ENCODE measurements at regions not wholly inside any gene's neighbourhood (a gene's known extent, or its start where the extent isn't known, plus 50 kb on each side); places are given as distances from the start of the nearest gene placed in this dataset.

- Histone ChIP-seq H3K36me3 (no peaks in the 10 kb centered on the region), H3K27ac (no peak overlapping the region), H3K9me3 (no peaks in the 10 kb centered on the region), H3K27me3 (ENCODE audit: low read depth) (no peaks in the 10 kb centered on the region), H3K4me1 (no peaks in the 10 kb centered on the region), H3K4me3 (no peak overlapping the region)
- intact Hi-C loops (cut with DNase I): no loop called here
- TF ChIP-seq CTCF (IDR thresholded peaks at IDR 0.05): no peak
- ATAC-seq: no peak
- no peak for DNase-seq
These were observed 146.7 kb upstream of the KLF12 start for GRCh38 chr13:74280795-74281490.

DNA sequence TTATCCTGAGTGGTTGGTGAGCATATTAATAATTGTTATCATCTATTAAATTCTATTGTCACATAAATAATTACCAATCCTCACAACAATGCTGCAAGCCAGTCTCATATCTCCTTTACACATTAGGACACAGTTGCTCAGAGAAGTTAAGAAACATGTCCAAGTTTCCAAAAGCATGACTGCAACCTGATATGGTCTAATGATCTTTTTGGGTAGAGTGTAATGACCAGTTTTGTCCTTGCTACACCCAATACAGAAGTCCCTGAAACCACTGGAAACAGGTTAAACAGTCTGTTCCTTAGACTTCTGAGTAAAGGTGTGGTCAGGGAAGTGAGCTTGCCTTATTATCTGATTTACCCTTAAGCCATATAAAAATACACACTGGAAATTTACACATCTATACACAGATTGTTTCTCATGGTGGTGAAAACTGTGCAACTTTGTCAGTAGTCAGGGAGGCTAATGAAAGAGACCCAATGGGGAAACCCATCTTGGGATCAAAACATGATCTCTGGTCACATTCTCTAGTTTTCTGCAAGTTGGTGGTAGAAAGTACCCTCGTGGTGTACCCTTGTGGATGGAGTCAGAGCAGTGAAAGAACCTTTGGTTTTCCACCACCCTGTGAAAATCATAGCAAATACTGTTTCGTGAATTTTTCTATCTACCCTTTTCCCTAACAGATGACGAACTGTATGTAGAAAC is 146.0 kb upstream of the KLF12 start:
- ATAC-seq: no peak
- intact Hi-C loops (cut with DNase I): no loop called here
- TF ChIP-seq CTCF (IDR thresholded peaks at IDR 0.05): no peak
- Histone ChIP-seq H3K9me3 (no peaks in the 10 kb centered on the region), H3K27me3 (ENCODE audit: low read depth) (no peaks in the 10 kb centered on the region), H3K4me3 (no peak overlapping the region), H3K36me3 (no peaks in the 10 kb centered on the region), H3K4me1 (no peaks in the 10 kb centered on the region), H3K27ac (no peak overlapping the region)
- DNase-seq: no peak

GRCh38 chr13:74278901-74279300 is 144.7 kb upstream of the KLF12 start:
- no peaks in the 10 kb centered on the region for H3K9me3 ChIP-seq

DNA sequence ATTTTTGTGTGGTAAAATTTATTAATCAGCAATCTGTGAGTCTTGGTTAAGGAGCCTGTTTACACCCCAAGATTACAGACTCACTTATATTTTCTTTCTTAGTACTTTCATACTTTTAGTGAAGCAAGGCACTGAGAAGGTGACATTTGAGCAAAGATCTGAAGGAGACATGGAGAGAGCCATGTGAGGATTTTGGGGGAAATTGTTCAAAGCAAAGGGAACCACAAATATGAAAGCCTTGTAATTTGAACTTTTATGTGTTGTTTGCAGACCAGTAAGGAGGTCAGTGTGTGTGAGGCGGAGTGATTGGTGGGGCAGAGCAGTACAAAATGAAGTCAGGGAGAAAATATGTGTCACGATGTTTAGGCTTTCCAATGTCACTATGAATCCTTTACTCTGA is 140.7 kb upstream of the KLF12 start:
- H3K9me3 ChIP-seq: peaks cover 7% of the 10 kb centered on the region
- H3K27ac ChIP-seq: no peak overlapping the region
- no peak for DNase-seq
- H3K36me3 ChIP-seq: no peaks in the 10 kb centered on the region
- H3K27me3 ChIP-seq (ENCODE audit: low read depth): no peaks in the 10 kb centered on the region
- no peak overlapping the region for H3K4me3 ChIP-seq
- no peaks in the 10 kb centered on the region for H3K4me1 ChIP-seq
- ATAC-seq: no peak
- TF ChIP-seq CTCF (IDR thresholded peaks at IDR 0.05): no peak
- intact Hi-C loops (cut with DNase I): no loop called here

More at GRCh38 chr13:74278901-74279300, 144.7 kb upstream of the KLF12 start:
- no peak for DNase-seq
- intact Hi-C loops (cut with DNase I): no loop called here
- no peak overlapping the region for H3K4me3 ChIP-seq
- TF ChIP-seq CTCF (IDR thresholded peaks at IDR 0.05): no peak
- no peaks in the 10 kb centered on the region for H3K27me3 ChIP-seq (ENCODE audit: low read depth)
- H3K4me1 ChIP-seq: no peaks in the 10 kb centered on the region
- no peaks in the 10 kb centered on the region for H3K36me3 ChIP-seq
- no peak for ATAC-seq
- no peak overlapping the region for H3K27ac ChIP-seq

DNA sequence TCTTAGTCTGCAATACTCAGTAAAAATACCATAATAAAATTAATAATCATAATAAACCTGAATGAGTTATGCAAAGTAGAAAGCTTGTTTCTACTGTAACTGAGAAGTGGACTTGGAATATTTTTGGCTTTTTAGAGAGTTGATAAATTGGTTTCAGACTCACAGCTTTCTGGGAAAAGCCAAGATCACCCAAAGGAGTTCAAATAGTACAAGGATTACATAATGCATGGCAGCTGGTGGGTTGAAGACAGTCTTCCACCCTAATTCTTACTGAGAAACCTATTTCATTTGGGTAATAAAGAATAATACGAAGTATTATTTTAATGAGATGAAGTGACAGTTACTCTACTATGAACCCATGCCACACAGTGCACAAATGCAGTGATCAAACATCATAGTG is 139.4 kb upstream of the KLF12 start:
- no peaks in the 10 kb centered on the region for H3K36me3 ChIP-seq
- H3K27ac ChIP-seq: no peak overlapping the region
- no peak for DNase-seq
- H3K9me3 ChIP-seq: peaks cover 7% of the 10 kb centered on the region
- intact Hi-C loops (cut with DNase I): no loop called here
- H3K27me3 ChIP-seq (ENCODE audit: low read depth): no peaks in the 10 kb centered on the region
- no peak for ATAC-seq
- no peak overlapping the region for H3K4me3 ChIP-seq
- no peak for TF ChIP-seq CTCF (IDR thresholded peaks at IDR 0.05)
- H3K4me1 ChIP-seq: no peaks in the 10 kb centered on the region

Data from lower lobe of right lung (tissue), 2 donors.